Fibroblast of villous mesenchyme (primary cell): ENCODE measurements at regions not wholly inside any gene's neighbourhood (a gene's known extent, or its start where the extent isn't known, plus 50 kb on each side); places are given as distances from the start of the nearest gene placed in this dataset.

Experiments
- DNase-seq: peaks from one replicate; pipeline ENCODE4 v3.0.0-alpha.2; 2010; ENCODE audit warnings: low read depth
- H3K4me3 ChIP-seq: 2 replicates; pipeline ENCODE4 v1.5.1; 2011; ENCODE audit warnings: low read depth, mild to moderate bottlenecking, low read length
- CTCF ChIP-seq: IDR thresholded peaks from 2 replicates; pipeline ENCODE4 v1.5.1; 2012; ENCODE audit warnings: low read depth, mild to moderate bottlenecking, low read length; ENCODE audit not compliant: insufficient read depth

GRCh38 chr4:96955691-96956090 lies 1115.8 kb downstream of the PDHA2 start:
- TF ChIP-seq CTCF: no peak
- no peak for DNase-seq
- H3K4me3 ChIP-seq: no peak overlapping the region

- TF ChIP-seq CTCF: no peak
- H3K4me3 ChIP-seq: no peak overlapping the region
- DNase-seq: no peak
Observed at GRCh38 chr4:96969455-96969854, 1129.6 kb downstream of the PDHA2 start.

DNA sequence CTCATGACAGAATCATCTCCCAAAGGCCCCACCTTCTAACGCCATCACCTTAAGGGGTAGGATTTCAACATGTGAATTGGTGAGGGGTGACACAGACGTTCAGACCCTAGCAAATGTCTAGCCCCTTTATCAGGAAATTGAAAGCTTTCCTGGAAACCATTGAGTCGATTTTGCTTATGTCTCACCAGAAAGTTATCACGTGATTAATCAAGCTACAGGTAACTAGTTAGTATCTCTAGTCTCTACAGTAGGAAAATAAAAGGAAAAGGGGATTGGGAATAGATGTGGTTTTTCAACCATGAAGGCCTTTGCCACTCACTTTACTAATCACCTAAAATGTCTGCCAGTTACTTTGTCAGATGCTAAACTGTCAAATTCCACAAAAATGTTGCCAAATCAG lies 1133.0 kb downstream of the PDHA2 start:
- no peak for DNase-seq

GRCh38 chr4:96974295-96974694 lies 1134.4 kb downstream of the PDHA2 start:
- no peak overlapping the region for H3K4me3 ChIP-seq
- TF ChIP-seq CTCF: no peak
- DNase-seq: no peak

More for the DNA sequence above, 1133.0 kb downstream of the PDHA2 start:
- TF ChIP-seq CTCF: no peak
- H3K4me3 ChIP-seq: no peak overlapping the region

DNA sequence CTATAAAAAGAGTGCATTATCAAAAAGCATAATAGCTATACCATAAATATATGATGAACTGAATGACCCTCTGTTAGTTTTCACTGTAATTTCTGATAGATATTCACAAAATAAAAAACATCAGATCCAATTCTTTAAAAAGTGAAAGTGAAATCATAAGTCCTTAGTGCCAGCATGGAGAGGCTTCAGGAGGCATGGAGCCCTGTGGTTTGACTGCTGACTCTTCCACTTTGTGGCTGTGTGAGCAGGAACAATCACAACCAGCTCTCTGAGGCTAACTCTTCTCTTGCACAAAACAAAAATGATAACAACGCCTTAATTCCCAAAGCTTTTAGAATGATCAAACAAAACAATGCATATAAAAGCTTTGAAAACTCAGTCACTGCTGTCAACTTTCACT lies 1143.9 kb downstream of the PDHA2 start:
- no peak overlapping the region for H3K4me3 ChIP-seq
- no peak for DNase-seq
- no peak for TF ChIP-seq CTCF

DNA sequence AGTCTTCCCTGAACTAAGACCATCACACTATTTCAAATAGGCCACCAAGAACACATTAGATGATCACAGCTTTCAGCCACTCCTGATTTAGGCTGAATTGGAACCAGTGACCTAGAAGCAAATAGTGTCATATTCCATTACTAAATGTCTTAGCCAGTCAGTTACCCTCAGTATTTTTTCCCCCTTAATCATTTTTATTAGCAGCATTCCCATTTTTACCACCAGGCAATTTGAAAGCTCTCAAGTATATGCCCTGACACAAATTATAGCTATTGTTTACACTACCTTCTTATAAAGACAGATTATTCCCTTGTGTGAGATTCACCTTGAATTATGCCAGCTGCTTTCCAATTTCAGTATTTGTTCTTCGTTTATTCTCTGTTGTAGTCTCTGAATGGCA lies 1146.9 kb downstream of the PDHA2 start:
- TF ChIP-seq CTCF: no peak
- H3K4me3 ChIP-seq: no peak overlapping the region
- no peak for DNase-seq

DNA sequence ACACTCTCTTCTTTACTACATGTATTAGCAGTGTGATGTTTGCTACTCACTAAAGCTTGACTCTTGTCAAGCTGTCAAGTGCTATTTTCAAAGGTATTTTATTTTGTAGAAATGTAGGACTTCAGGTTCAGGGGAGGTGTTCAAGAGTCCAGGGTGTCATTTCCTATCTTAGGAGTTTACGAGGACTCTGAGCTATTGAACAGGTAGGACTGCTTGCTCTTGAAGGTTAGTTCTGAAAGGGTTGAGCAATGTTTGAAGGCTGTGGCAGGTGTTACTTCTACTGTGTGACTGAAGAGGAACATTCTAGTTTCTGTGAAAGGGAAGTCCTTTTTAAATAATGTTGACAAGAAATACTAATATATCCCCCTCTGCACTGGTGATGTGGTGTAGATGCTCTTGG lies 1151.2 kb downstream of the PDHA2 start:
- no peak for TF ChIP-seq CTCF
- DNase-seq: no peak
- no peak overlapping the region for H3K4me3 ChIP-seq
